ENCODE measurements at regions not wholly inside any gene's neighbourhood (a gene's known extent, or its start where the extent isn't known, plus 50 kb on each side); places are given as distances from the start of the nearest gene placed in this dataset.

DNA sequence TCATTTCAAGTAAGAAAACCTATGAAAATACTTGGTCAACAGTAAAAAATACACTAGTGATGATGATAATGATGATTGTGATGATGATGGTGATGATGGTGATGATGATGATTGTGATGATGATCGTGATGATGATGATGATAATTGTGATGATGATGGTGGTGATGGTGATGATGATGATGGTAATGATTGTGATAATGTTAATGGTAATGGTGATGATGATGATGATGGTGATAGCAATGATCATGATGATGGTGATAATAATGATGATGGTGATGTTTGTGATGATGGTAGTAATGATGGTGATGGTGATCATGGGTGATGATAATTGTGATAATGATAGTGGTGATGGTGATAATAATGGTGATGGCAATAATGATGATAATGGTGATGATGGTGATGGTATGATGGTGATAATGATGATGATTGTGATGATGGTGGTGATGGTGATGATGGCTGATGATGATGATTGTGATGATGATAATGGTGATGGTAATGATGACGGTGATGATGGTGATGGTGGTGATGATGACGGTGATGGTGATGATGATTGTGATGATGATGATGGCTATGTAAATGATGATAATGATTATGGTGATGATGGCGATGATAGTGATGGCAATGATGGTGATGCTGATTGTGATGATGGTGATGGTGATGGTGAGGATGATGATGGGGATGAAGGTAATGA lies 62.1 kb downstream of the VCX3A start:
- no peaks in the 10 kb centered on the region for H3K27me3 ChIP-seq (ENCODE audit: control insufficient read depth, insufficient read depth, low read length)
- FAIRE-seq = no peak

DNA sequence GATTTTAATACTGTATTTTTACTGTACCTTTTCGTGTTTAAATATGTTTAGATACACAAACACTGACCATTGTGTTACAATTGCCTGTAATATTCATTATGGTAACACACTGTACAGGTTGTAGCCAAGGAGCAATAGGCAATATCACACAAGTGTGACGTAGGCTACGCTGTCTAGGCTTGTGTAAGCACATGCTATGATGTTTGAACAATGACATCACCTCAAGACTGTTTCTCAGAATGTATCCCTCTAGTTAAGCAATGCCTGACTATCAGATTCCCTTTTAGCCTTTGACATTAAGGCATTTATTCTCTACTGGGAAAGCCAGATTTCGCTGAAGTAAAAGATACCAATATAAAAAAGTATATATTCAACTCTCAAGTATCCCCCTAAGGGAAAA lies 66.2 kb downstream of the VCX3A start:
- no peaks in the 10 kb centered on the region for H3K27me3 ChIP-seq (ENCODE audit: control insufficient read depth, insufficient read depth, low read length)
- H3K36me3 ChIP-seq (ENCODE audit: control insufficient read depth, insufficient read depth, low read length) = no peaks in the 10 kb centered on the region
- H3K4me3 ChIP-seq (ENCODE audit: low read depth, low read length) = no peak overlapping the region
- TF ChIP-seq, protein P1, sequence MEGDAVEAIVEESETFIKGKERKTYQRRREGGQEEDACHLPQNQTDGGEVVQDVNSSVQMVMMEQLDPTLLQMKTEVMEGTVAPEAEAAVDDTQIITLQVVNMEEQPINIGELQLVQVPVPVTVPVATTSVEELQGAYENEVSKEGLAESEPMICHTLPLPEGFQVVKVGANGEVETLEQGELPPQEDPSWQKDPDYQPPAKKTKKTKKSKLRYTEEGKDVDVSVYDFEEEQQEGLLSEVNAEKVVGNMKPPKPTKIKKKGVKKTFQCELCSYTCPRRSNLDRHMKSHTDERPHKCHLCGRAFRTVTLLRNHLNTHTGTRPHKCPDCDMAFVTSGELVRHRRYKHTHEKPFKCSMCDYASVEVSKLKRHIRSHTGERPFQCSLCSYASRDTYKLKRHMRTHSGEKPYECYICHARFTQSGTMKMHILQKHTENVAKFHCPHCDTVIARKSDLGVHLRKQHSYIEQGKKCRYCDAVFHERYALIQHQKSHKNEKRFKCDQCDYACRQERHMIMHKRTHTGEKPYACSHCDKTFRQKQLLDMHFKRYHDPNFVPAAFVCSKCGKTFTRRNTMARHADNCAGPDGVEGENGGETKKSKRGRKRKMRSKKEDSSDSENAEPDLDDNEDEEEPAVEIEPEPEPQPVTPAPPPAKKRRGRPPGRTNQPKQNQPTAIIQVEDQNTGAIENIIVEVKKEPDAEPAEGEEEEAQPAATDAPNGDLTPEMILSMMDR (IDR thresholded peaks at IDR 0.05; ENCODE audit: insufficient read depth, low read length, severe bottlenecking) = no peak
- FAIRE-seq = peak; percentile 80
- peak; percentile 12 for DNase-seq (ENCODE audit: low read depth)

More for the DNA sequence above, 62.1 kb downstream of the VCX3A start:
- H3K4me3 ChIP-seq (ENCODE audit: low read depth, low read length) = no peak overlapping the region
- DNase-seq (ENCODE audit: low read depth) = no peak
- no peaks in the 10 kb centered on the region for H3K36me3 ChIP-seq (ENCODE audit: control insufficient read depth, insufficient read depth, low read length)
- TF ChIP-seq, protein P1 (IDR thresholded peaks at IDR 0.05; ENCODE audit: insufficient read depth, low read length, severe bottlenecking) = no peak

DNA sequence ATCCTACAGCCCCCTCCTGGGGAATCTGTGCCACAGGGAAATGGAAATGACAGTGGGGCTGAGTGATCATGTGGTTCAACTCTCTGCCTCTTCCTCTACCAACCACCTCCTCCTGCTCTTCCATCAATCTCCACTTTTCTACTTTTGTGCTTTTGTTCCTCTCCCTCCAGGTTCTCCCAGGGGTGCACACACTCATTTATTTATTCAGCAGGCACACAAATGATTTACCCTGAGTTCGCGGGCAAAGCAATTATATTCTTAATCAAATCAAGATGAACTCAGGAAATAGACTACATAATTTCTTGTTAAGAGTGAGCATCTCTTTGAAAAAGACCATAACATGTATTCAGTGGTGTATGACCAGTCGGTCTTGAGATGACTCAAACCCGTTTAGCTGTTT lies 69.2 kb downstream of the VCX3A start:
- FAIRE-seq (no peak), DNase-seq (ENCODE audit: low read depth) (no peak)
- Histone ChIP-seq H3K36me3 (ENCODE audit: control insufficient read depth, insufficient read depth, low read length) (no peaks in the 10 kb centered on the region), H3K4me3 (ENCODE audit: low read depth, low read length) (no peak overlapping the region), H3K27me3 (ENCODE audit: control insufficient read depth, insufficient read depth, low read length) (no peaks in the 10 kb centered on the region)
- TF ChIP-seq, protein P1 (IDR thresholded peaks at IDR 0.05; ENCODE audit: insufficient read depth, low read length, severe bottlenecking) = no peak

GRCh38 chrX:6464726-6465125 lies 70.2 kb downstream of the VCX3A start:
- TF ChIP-seq, protein P1 (IDR thresholded peaks at IDR 0.05; ENCODE audit: insufficient read depth, low read length, severe bottlenecking) = no peak
- no peak for FAIRE-seq
- DNase-seq (ENCODE audit: low read depth) = no peak
- H3K36me3 ChIP-seq (ENCODE audit: control insufficient read depth, insufficient read depth, low read length) = no peaks in the 10 kb centered on the region
- no peak overlapping the region for H3K4me3 ChIP-seq (ENCODE audit: low read depth, low read length)
- no peaks in the 10 kb centered on the region for H3K27me3 ChIP-seq (ENCODE audit: control insufficient read depth, insufficient read depth, low read length)

DNA sequence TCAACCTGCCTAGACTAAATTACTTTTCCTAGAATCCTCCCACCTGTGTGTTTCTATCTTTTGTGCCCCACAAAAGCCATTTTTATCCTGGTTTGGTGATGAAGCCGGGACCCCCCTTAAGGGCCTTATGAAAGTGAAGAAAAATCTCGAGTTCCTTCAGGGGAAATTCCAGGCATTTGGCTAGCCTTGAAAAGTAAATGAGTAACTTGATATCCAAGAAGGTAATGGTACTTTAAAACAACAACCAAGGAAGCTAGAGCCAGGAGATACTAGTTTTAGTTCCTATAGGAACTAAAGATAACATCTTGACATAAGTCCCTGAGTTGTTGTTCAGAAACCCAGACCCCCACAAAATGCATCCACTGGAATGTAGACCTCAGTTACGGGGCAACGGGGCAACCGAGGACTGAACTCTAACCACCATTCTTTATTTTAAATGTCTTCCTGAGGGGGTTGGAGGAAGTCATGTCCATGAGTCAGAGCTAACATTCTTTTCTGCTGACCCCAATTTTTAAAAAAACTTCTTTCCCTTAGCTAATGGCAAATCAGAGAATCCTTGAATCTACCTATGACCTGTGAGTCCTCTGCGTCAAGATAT lies 73.9 kb downstream of the VCX3A start:
- TF ChIP-seq, protein P1 (IDR thresholded peaks at IDR 0.05; ENCODE audit: insufficient read depth, low read length, severe bottlenecking) = no peak
- FAIRE-seq (no peak), DNase-seq (ENCODE audit: low read depth) (peak; percentile 1)
- Histone ChIP-seq H3K4me3 (ENCODE audit: low read depth, low read length) (no peak overlapping the region), H3K27me3 (ENCODE audit: control insufficient read depth, insufficient read depth, low read length) (no peaks in the 10 kb centered on the region), H3K36me3 (ENCODE audit: control insufficient read depth, insufficient read depth, low read length) (no peaks in the 10 kb centered on the region)
